CD4-positive, alpha-beta T cell treated with Interferon alpha-2 for 1 hour (primary cell): ENCODE measurements at regions not wholly inside any gene's neighbourhood (a gene's known extent, or its start where the extent isn't known, plus 50 kb on each side); places are given as distances from the start of the nearest gene placed in this dataset.

ENCODE experiments used
- DNase-seq, 2 donors: peaks; one replicate each; pipeline ENCODE4 v3.0.0-alpha.2; 2020 to 2022

DNA sequence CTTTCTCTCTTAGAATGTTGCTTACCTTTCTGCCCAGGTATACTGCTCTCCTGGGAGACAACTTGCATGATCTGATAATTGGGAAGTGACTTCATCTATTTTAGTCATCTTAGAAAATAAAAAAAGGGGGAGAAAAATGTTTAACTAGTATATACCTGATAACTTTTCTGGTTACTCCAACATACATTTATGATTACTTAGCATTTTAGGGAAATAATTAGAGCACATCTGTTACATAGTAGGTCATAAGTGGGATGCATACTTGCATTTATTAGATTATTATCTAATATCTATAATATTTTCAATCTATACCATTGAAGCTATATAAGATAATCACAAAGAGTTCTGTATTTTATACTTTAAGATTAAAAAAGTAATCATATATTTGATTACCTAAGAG is 193.9 kb upstream of the EYS start:
- DNase-seq: no peak

- DNase-seq: no peak
Observed at GRCh38 chr6:65896140-65896539, 189.1 kb upstream of the EYS start.

DNA sequence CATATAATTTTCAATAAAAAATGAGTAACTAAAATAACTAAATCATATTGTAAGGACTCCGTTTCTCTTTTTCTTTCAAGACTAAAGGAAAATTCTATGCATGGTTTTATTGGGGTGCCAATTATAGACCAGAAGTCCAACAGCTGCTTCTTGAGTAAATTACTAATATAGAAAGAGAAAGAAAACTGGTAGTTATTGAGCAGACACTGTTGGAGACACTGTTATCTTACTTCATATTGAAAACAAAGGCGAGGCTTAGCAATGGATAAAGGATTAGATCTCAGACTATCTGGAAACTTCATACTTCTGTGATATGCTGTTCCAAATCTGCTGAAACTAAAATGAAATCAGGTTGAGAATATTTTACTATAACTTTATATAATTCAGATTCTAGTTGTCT is 169.6 kb upstream of the EYS start:
- DNase-seq: no peak

DNA sequence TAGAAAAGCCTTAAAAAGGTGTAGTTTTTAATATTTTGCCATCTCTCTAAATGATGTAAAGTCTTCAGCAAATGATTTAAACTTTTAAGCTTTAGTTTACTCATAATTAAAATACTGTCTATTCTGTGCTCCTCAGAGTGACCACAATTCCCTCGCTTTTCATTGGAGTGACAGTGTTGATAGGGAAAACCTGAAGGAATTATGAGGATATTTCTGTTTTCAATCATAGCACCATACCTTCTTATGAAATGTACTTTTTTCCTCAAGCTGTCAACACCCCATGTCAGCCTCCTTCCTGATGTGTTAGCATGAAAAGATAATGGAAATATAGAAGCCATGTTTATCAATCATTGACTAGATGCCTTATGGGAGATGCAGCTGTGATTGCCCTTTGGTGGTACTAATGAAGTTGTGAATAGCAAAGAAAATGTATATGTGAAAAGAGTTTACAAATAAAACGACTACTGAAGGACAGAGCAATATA is 145.4 kb upstream of the EYS start:
- DNase-seq: no peak

- DNase-seq: no peak
Observed at GRCh38 chr6:65830151-65830550, 123.1 kb upstream of the EYS start.

GRCh38 chr6:65819152-65819551 is 112.1 kb upstream of the EYS start:
- DNase-seq: no peak

DNA sequence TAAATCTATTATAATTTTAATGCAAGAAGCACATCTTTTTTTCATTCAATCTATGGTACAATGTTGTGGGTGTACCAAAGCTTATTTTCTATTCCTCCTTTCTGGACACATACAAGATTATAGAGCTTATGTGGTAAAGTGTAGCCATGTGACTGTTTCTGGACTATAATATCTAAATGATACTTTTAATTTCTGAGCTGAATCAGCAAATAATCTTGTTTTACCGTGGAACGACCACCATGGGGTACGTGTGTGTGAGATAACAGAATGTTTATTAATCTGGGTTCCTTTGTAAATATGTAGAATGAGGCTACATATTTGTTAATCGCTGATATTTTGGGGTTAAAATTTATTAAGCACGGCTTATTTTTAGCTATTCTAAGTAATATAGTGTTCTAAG is 111.5 kb upstream of the EYS start:
- no peak for DNase-seq

DNA sequence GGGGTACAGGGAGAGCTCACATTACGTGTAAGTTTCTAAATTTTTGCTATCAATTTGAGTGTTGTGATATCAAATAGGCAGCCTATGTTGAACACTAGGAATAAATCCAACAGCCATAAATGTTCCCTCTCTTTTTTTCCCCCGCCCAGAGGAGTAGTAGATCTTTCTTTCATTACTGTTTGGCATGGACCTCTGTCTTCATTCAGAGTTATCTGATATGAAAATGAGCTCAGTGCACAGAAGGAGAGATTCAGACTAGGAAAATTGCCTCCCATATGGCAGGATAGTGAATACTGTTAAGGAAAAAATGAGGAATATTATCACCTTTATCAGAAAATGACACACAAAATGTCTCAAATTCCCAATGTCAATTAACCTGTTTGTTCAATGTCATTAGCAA is 110.0 kb upstream of the EYS start:
- no peak for DNase-seq

- DNase-seq: no peak
Observed at GRCh38 chr6:65814071-65814470, 107.0 kb upstream of the EYS start.

GRCh38 chr6:65803186-65803585 is 96.2 kb upstream of the EYS start:
- DNase-seq: no peak

- DNase-seq: no peak
Observed at GRCh38 chr6:65799389-65799788, 92.4 kb upstream of the EYS start.

- no peak for DNase-seq
Observed at GRCh38 chr6:65798280-65799014, 91.4 kb upstream of the EYS start.

GRCh38 chr6:65790666-65791065 is 83.6 kb upstream of the EYS start:
- DNase-seq: no peak

- DNase-seq: no peak
Observed at GRCh38 chr6:65787787-65788186, 80.8 kb upstream of the EYS start.

DNA sequence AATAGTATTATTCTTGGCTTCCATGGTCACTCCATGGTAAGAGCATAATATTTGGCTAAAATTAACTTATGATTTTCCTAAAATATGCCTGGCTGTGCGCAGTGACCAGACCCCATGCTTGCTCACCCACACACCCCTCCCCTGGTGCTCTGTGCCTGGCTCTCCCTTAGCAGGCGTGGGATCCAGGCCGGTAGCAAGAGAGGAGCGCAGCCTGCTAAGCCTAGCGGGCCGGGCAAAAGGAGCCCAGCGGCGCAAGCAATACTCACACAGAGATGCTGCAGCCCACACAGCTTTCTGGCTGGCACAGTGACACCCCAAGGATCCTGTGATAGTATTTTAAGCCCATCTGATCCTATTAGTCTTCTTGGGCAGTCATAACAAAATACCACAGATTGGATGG is 79.8 kb upstream of the EYS start:
- DNase-seq: no peak

GRCh38 chr6:65780691-65781090 is 73.7 kb upstream of the EYS start:
- no peak for DNase-seq

- no peak for DNase-seq
Observed at GRCh38 chr6:65776332-65776731, 69.3 kb upstream of the EYS start.

DNA sequence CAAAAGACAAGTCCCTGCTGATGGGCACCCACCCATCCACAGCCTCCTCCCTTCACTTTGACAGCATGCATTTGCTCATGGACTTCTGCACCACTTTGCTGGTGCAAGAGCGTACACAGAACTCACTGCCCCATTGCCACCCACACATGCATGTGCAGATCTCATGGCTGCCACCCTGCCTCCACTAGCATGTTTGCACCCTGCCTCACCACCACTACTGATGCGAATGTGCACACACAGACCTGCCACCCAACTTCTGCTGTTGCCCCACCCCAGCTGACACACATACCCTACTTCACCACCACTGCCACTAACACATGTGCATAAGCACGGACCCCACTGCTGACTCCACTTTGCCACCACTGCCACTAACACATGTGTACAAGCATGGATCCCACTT is 64.9 kb upstream of the EYS start:
- no peak for DNase-seq

DNA sequence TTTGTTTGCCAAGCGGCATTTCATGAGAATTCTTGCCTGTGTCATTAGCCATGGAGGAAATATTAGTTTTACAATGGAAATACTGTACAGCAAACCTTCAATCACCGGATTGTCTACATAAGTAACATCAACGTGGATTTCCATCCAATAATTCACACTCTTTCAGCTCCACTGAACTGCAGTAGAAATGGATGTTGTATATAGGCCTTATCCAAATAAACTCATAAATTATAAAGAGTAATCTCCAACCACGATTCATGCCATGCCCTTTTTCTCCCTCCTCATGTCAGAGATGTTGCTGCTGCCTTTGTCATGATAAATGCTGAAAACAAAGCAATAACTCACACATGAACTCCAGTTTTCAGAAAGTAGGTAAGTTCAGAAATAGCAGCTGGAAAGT is 54.9 kb upstream of the EYS start:
- DNase-seq: no peak

GRCh38 chr6:65760285-65760684 is 53.3 kb upstream of the EYS start:
- DNase-seq: no peak
